Retina (tissue), 1 donor: ENCODE measurements at regions not wholly inside any gene's neighbourhood (a gene's known extent, or its start where the extent isn't known, plus 50 kb on each side); places are given as distances from the start of the nearest gene placed in this dataset.
"Not testable (repeated sequence)": the region's sequence is repeated elsewhere in the genome, so short reads cannot be mapped to it uniquely, and the experiment has no call there.

Experiments used
- DNase-seq: peaks from one replicate; pipeline ENCODE4 v3.0.0-alpha.2; 2016

DNA sequence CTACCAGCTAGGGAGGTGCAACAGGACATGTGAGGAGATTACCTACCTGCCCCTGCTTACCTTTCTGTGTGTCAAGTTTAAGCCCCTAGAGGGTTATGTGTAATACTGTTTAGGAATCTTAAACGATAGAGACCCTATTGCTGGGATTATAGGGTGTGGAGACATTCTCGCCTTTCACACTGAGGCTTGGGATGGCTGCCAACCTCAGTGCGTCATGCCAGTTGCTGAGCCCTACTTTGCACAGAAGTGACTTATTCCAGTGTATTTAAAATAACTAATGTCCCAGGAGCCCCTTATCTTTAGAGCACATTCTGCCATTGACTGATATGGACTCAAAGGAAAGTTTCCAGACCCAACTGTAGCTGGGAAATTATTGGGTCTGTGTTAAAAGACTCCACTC is 76.6 kb upstream of the XPA start:
- DNase-seq: no peak

- DNase-seq: no peak
These were observed 77.5 kb upstream of the XPA start for GRCh38 chr9:97774673-97775072.

GRCh38 chr9:97778740-97779139 is 74.3 kb upstream of the FOXE1 start:
- DNase-seq: not testable (repeated sequence)

DNA sequence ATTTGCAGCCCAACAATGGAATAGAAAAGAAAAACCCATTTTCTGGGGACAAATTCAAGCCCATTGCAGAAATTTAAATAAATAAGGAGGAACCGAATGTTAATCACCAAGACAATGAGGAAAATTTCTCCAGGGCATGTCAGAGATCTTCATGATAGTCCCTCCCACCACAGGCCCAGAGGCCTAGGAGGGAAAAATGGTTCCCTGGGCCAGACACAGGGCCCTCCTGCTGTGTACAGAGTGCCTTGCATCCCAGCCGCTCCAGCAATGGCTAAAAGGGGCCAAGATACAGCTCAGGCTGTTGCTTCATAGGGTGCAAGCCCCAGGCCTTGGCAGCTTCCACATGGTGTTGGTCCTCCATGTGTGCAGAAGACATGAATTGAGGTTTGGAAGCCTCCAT is 73.4 kb upstream of the FOXE1 start:
- no peak for DNase-seq

DNA sequence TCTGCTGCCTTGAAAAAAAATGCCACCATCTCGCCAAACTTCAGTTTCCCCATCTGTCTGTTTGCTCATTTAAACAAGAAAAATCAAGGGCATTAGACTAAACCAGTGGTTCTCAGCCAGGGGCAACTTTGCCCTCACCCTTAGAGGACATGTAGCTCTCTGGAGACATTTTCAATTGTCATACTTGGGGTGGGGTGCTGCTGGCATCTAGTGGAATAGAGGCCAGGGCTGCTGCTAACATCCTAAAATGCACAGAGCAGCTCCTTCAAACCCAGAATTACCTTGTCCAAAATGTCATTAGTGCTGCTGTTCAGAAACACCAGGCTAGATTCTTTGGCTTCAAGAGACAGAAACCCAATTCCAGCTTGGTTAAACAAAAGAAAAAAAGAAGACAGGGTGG is 71.1 kb upstream of the FOXE1 start:
- DNase-seq: no peak

- DNase-seq: no peak
These were observed 66.7 kb upstream of the FOXE1 start for GRCh38 chr9:97786341-97786740.

DNA sequence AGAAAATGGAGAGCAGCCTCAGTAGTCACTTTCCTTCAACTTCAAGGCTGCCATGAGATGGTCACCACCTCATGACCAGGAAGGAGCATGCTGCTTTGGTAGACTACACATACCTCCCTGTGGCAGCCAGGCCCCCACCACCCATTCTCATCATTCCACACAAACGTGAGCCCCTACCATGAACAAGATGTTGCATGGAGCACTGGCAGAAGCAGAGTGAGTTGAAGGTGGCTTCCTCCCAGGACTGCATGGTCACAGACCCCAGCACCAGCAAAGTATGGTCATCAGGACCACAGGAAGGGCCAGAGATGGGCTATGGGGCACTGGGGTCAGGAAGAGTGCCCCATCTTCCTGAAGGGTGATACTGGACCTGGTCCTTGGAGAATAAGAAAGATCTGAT is 65.5 kb upstream of the FOXE1 start:
- DNase-seq: no peak

DNA sequence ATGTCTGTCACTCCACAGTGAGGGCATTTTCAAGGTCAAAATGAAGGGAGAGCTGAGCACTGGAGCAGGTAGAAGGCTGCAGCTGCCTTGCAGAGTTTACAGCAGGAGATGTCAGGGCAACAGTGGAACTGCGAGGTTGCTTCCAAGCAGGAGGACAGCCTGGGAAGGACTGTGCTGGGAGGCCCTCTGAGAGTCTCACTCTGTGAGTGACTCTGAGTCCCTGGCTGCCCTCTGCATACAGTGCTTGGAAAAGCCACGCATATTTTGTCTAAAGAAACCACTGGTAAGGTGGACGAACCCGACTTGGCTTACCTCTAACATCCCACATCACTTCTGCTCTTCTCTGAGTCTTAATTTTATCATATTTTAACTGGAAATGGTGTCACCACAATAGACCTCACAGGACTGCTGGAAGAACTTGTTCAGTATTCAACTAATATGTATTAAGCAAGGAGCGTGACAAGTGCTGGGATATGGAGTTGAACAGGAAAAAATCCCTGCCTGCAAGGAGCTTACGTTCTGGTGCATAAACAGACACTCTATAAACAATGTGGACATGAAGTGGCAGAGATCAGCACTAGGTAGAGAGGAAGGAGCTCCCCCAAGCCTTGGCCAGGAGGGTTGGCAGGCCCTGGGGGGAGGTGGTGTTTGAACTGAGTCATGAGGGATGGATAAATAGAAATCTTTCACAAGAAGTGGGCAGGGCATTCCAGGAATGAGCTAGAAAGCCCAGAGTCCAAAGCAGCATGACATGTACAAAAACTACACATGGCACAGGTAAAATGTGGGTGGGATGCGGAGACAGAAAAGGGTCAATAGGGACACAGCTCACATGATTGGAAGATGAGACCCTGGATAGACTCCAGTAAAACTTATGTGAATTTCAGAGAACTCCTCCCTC is 64.0 kb upstream of the FOXE1 start:
- no peak for DNase-seq

DNA sequence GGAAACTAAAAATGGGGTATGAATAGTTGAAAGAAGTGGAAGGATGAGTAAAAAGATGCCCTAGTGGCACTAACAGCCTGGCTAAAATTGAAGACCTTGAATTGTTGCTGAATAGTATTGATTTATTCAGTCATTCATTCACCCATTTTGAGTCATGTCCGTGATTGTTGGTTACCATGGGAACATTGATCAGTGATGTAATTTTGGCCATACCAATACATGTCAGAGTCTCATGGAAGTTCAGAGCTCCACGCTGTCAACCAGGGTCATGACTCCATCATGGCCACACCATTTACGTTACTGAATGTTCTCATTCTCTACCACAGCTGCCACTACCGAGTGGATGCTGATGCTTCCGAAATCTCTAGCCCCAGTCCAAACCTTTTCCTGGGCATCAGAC is 62.5 kb upstream of the FOXE1 start:
- DNase-seq: no peak

- no peak for DNase-seq
These were observed 61.5 kb upstream of the FOXE1 start for GRCh38 chr9:97791542-97791941.

DNA sequence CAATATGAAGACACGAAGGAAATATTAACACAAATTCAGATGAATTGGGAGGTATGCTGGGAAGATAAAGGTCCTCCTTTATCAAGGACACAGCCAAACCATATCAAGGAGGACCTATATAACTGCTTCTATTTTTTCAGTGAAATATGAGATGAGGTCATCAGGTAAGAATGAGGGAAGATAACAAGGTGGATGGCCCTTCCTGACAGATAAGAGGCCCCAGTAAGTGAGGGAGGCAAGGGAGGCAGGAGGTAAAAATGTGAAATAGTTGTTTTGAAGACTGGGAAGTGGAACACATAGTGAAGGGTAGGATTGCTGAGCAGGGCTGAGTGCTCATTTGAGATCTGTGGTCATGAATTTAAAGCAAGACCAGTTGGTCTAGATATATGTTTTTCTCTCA is 60.0 kb upstream of the FOXE1 start:
- DNase-seq: no peak

- DNase-seq: no peak
These were observed 58.4 kb upstream of the FOXE1 start for GRCh38 chr9:97794666-97795065.

DNA sequence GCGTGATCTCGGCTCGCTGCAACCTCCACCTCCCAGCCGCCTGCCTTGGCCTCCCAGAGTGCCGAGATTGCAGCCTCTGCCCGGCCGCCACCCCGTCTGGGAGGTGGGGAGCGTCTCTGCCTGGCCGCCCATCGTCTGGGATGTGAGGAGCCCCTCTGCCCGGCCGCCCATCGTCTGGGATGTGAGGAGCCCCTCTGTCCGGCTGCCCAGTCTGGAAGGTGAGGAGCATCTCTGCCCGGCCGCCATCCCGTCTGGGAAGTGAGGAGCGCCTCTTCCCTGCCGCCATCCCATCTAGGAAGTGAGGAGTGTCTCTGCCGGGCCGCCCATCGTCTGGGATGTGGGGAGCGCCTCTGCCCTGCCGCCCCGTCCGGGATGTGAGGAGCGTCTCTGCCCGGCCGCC is 56.9 kb upstream of the FOXE1 start:
- not testable (repeated sequence) for DNase-seq

DNA sequence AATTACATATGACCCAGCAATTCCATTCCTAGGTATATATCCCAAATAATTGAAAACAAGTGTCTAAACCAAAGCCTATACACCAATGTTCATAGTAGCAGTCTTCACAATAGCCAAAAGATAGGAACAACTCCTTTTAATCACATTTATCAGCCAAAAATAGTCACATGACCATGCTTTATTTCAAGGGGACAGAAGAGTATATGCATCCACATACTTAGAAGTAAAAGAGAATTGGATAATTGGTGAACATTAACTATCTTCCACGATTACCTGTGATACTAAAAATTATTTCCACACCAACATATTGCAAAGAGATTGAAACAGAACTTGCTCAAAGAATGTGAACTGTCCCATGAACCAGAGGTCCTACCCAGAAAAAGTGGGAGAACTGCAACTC is 51.8 kb upstream of the FOXE1 start:
- DNase-seq: no peak

DNA sequence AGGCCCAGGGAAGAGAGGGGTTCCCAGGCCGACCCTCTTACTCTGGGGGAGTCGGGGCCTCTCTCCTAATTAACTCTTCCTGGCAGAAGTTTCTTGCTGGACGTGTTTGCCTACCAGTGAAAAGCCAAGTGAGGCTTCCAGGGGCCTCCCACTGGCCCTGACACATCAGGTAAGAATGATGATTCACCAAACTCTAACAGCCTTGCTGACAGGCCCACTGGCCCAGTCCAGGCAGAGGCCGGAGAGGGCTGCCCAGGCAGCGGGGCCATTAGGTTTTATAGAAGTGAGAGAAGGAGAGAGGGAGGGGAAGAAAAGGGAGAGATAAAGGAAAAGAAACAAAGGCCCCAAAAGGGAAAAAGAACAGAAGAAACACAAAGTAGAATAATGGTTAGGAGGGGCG is 50.8 kb upstream of the FOXE1 start:
- DNase-seq: no peak

- DNase-seq: peak; percentile 87
These were observed 49.6 kb upstream of the FOXE1 start for GRCh38 chr9:97803167-97804058.
